GM23338 (cell line): ENCODE measurements at regions not wholly inside any gene's neighbourhood (a gene's known extent, or its start where the extent isn't known, plus 50 kb on each side); places are given as distances from the start of the nearest gene placed in this dataset.
A peak's percentile ranks its signal among the peaks of the same experiment; 100 is the strongest.

ENCODE experiments used
- ATAC-seq: fragments of 200-7000 bp; cut with Tn5 transposase; 3 replicates; pipeline ENCODE4 v1.9.1; 2020
- DNase-seq: peaks from one replicate; pipeline ENCODE4 v3.0.0-alpha.2; 2015; ENCODE audit warnings: low spot score
- H2AFZ ChIP-seq: fragments of 200-600 bp; sonication (generic); 2 replicates; pipeline ENCODE4 v1.8.0; 2016; ENCODE audit warnings: antibody characterized with exemption, mild to moderate bottlenecking, moderate library complexity
- H3F3A ChIP-seq: fragments of 200-600 bp; sonication (generic); replicated peaks from 2 replicates; pipeline ENCODE4 v1.8.0; 2017; ENCODE audit warnings: antibody characterized with exemption, mixed run types, low read depth
- H3K27ac ChIP-seq: fragments of 200-600 bp; sonication (generic); 2 replicates; pipeline ENCODE4 v1.6.1; 2016; ENCODE audit warnings: low read depth
- H3K27me3 ChIP-seq: fragments of 200-600 bp; sonication (generic); 2 replicates; pipeline ENCODE4 v1.8.0; 2016; ENCODE audit warnings: mild to moderate bottlenecking, mixed run types, moderate library complexity; ENCODE audit not compliant: insufficient read depth
- H3K36me3 ChIP-seq: fragments of 200-600 bp; sonication (generic); 2 replicates; pipeline ENCODE4 v1.8.0; 2016; ENCODE audit warnings: mild to moderate bottlenecking; ENCODE audit not compliant: insufficient read depth
- H3K4me1 ChIP-seq: fragments of 200-600 bp; sonication (generic); 2 replicates; pipeline ENCODE4 v1.8.0; 2016; ENCODE audit warnings: mild to moderate bottlenecking, moderate library complexity; ENCODE audit not compliant: insufficient read depth
- H3K4me2 ChIP-seq: fragments of 200-600 bp; sonication (generic); 2 replicates; pipeline ENCODE4 v1.7.1; 2017; ENCODE audit warnings: mixed run types
- H3K4me3 ChIP-seq: fragments of 200-600 bp; sonication (generic); 2 replicates; pipeline ENCODE4 v1.6.1; 2016; ENCODE audit warnings: mixed run types
- H3K79me2 ChIP-seq: fragments of 200-600 bp; sonication (generic); replicated peaks from 2 replicates; pipeline ENCODE4 v1.8.0; 2017; ENCODE audit warnings: mild to moderate bottlenecking; ENCODE audit not compliant: insufficient read depth
- H3K9me2 ChIP-seq: fragments of 200-600 bp; sonication (generic); 2 replicates; pipeline ENCODE4 v1.8.0; 2017; ENCODE audit not compliant: insufficient read depth
- H4K20me1 ChIP-seq: fragments of 200-600 bp; sonication (generic); replicated peaks from 2 replicates; pipeline ENCODE4 v1.8.0; 2017; ENCODE audit warnings: mild to moderate bottlenecking; ENCODE audit not compliant: insufficient read depth
- H3K27ac Mint-ChIP-seq: 2 replicates; pipeline ENCODE4 v1.8.0; 2020; ENCODE audit warnings: inconsistent platforms, mild to moderate bottlenecking, moderate library complexity, mixed read lengths
- H3K27me3 Mint-ChIP-seq: 3 replicates; pipeline ENCODE4 v1.8.0; 2022; ENCODE audit warnings: low read depth, mild to moderate bottlenecking, moderate library complexity, mixed read lengths, inconsistent platforms; ENCODE audit not compliant: insufficient read depth, poor library complexity
- H3K36me3 Mint-ChIP-seq: 3 replicates; pipeline ENCODE4 v1.8.0; 2021; ENCODE audit warnings: low read depth, mild to moderate bottlenecking, inconsistent platforms, moderate library complexity, mixed read lengths
- H3K4me1 Mint-ChIP-seq: 3 replicates; pipeline ENCODE4 v1.8.0; 2020; ENCODE audit warnings: mild to moderate bottlenecking, inconsistent platforms, mixed read lengths
- H3K4me3 Mint-ChIP-seq: 3 replicates; pipeline ENCODE4 v1.8.0; 2021; ENCODE audit warnings: moderate library complexity, mild to moderate bottlenecking, inconsistent platforms, mixed read lengths
- H3K9me3 Mint-ChIP-seq: 3 replicates; pipeline ENCODE4 v1.8.0; 2020; ENCODE audit warnings: moderate library complexity, mild to moderate bottlenecking, inconsistent platforms, mixed read lengths
- CREB1 ChIP-seq: fragments of 250-450 bp; sonication (Bioruptor Pico); IDR thresholded peaks from 2 replicates; pipeline ENCODE4 v1.5.0; 2020; ENCODE audit warnings: low read depth, mild to moderate bottlenecking, moderate library complexity
- EZH2phosphoT487 ChIP-seq: fragments of 200-600 bp; sonication (generic); IDR thresholded peaks from one replicate; pipeline ENCODE4 v1.8.1; 2018; ENCODE audit warnings: antibody characterized with exemption; ENCODE audit not compliant: unreplicated experiment
- JUNB ChIP-seq: IDR thresholded peaks from one replicate; pipeline ENCODE4 v1.6.1; 2016; ENCODE audit warnings: antibody characterized with exemption; ENCODE audit not compliant: unreplicated experiment
- NANOG ChIP-seq: IDR thresholded peaks from 2 replicates; pipeline ENCODE4 v1.6.1; 2016; ENCODE audit warnings: antibody characterized with exemption, borderline replicate concordance
- POLR2AphosphoS5 ChIP-seq: IDR thresholded peaks from 2 replicates; pipeline ENCODE4 v1.6.1; 2016; ENCODE audit warnings: antibody characterized with exemption, low read depth
- REST ChIP-seq: IDR thresholded peaks from one replicate; pipeline ENCODE4 v1.6.1; 2018; ENCODE audit warnings: antibody characterized with exemption; ENCODE audit not compliant: unreplicated experiment
- ZNF114 ChIP-seq: fragments of 250-450 bp; sonication (Bioruptor Pico); IDR thresholded peaks from 2 replicates; pipeline ENCODE4 v1.5.0; 2020; ENCODE audit warnings: mild to moderate bottlenecking, moderate library complexity
- ZNF331 ChIP-seq: fragments of 250-450 bp; sonication (Bioruptor Pico); IDR thresholded peaks from 2 replicates; pipeline ENCODE4 v1.5.0; 2020; ENCODE audit warnings: low read depth, mild to moderate bottlenecking, moderate library complexity
- TF ChIP-seq, protein P1 (sequence below): fragments of 250-450 bp; sonication (Bioruptor Pico); IDR thresholded peaks from 2 replicates; pipeline ENCODE4 v1.5.0; 2020; ENCODE audit warnings: mild to moderate bottlenecking, moderate library complexity
- TF ChIP-seq, protein P2 (sequence below), 2 experiments: fragments of 200-600 bp in 1 of 2; sonication (generic) in 1 of 2; conservative IDR thresholded peaks; 2 replicates each; pipeline versions ENCODE4 v1.5.1 to v1.6.1; 2016 to 2017; ENCODE audit warnings: antibody characterized with exemption in 2 of 2, low read depth in 2 of 2, mild to moderate bottlenecking in 2 of 2, moderate library complexity in 1 of 2
- TF ChIP-seq, protein P3 (sequence below): IDR thresholded peaks from 2 replicates; pipeline ENCODE4 v1.6.1; 2016; ENCODE audit warnings: antibody characterized with exemption

DNA sequence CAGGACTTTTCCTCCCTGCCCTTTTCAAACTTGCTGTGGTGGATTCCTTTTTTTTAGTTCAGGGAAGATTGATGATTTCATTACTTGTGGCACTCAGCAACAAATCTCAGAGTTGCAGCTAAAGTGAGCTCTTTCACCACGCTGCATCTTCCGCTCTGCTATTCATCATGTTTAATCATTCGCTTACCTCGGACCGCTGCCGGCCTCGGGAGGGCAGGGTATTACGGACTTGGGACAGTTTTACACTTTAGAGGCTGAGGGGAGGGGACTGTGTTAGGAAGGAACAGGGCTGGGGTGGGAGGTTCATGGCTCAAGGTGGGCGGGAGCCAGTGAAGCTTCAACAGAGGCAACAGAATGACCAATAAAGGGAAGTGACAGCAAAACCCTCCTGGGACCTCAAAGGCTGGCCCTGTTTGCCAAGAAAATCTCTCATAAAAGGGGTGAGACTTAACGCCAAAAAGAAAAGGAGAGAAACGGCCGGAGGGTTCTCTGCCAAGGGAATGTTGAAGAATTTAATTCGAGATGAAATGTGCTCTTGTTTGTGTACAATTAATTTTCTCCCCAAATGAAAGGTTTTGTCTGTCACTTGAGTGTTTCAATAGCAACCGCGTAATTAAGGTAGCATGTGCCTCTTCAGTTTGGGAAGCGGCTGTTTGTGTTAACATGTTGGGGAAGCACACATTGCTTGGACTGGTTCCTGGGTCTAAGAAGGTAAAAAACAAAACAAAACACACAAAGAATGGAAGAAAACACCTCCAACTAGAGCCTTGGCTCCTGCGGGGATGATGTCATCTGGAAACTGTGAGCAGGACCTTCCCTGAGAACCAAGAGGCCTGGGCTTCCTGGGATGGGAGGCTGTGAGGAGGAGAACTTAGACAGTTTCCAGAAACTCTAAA lies 72.5 kb upstream of the SULF2 start (continued):
- TF ChIP-seq, protein P1, sequence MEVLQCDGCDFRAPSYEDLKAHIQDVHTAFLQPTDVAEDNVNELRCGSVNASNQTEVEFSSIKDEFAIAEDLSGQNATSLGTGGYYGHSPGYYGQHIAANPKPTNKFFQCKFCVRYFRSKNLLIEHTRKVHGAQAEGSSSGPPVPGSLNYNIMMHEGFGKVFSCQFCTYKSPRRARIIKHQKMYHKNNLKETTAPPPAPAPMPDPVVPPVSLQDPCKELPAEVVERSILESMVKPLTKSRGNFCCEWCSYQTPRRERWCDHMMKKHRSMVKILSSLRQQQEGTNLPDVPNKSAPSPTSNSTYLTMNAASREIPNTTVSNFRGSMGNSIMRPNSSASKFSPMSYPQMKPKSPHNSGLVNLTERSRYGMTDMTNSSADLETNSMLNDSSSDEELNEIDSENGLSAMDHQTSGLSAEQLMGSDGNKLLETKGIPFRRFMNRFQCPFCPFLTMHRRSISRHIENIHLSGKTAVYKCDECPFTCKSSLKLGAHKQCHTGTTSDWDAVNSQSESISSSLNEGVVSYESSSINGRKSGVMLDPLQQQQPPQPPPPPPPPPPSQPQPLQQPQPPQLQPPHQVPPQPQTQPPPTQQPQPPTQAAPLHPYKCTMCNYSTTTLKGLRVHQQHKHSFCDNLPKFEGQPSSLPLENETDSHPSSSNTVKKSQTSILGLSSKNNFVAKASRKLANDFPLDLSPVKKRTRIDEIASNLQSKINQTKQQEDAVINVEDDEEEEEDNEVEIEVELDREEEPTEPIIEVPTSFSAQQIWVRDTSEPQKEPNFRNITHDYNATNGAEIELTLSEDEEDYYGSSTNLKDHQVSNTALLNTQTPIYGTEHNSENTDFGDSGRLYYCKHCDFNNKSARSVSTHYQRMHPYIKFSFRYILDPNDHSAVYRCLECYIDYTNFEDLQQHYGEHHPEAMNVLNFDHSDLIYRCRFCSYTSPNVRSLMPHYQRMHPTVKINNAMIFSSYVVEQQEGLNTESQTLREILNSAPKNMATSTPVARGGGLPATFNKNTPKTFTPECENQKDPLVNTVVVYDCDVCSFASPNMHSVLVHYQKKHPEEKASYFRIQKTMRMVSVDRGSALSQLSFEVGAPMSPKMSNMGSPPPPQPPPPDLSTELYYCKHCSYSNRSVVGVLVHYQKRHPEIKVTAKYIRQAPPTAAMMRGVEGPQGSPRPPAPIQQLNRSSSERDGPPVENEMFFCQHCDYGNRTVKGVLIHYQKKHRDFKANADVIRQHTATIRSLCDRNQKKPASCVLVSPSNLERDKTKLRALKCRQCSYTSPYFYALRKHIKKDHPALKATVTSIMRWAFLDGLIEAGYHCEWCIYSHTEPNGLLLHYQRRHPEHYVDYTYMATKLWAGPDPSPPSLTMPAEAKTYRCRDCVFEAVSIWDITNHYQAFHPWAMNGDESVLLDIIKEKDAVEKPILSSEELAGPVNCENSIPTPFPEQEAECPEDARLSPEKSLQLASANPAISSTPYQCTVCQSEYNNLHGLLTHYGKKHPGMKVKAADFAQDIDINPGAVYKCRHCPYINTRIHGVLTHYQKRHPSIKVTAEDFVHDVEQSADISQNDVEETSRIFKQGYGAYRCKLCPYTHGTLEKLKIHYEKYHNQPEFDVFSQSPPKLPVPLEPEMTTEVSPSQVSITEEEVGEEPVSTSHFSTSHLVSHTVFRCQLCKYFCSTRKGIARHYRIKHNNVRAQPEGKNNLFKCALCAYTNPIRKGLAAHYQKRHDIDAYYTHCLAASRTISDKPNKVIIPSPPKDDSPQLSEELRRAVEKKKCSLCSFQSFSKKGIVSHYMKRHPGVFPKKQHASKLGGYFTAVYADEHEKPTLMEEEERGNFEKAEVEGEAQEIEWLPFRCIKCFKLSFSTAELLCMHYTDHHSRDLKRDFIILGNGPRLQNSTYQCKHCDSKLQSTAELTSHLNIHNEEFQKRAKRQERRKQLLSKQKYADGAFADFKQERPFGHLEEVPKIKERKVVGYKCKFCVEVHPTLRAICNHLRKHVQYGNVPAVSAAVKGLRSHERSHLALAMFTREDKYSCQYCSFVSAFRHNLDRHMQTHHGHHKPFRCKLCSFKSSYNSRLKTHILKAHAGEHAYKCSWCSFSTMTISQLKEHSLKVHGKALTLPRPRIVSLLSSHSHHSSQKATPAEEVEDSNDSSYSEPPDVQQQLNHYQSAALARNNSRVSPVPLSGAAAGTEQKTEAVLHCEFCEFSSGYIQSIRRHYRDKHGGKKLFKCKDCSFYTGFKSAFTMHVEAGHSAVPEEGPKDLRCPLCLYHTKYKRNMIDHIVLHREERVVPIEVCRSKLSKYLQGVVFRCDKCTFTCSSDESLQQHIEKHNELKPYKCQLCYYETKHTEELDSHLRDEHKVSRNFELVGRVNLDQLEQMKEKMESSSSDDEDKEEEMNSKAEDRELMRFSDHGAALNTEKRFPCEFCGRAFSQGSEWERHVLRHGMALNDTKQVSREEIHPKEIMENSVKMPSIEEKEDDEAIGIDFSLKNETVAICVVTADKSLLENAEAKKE (CRISPR knock-in tag): no peak

DNA sequence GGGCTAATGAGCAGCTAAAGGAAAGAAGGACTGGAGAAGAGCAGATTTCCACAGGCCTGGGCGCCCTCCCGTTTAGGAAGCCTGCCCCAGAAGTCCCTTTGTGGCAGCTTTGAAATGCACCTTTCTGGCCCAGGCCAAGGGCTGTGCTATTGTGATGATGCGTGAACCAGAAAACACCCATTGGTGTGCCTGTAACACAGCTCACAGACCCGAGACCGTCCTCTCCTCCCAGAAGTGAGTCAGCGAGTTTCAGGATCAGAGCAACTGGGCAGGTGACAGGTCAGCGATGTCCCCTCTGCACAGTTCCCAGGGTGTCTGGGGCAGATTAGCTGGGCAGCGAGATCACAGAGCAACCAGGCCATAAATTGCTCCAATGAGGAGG lies 71.9 kb upstream of the SULF2 start:
- peaks cover 6% of the 10 kb centered on the region; the same call in 2 of the 3 replicates for H3K4me1 Mint-ChIP-seq
- peaks cover 2% of the 10 kb centered on the region for H3K27me3 Mint-ChIP-seq
- Histone ChIP-seq H3K4me3 (no peak overlapping the region), H3K27ac (no peak overlapping the region), H3K4me1 (no peaks in the 10 kb centered on the region), H2AFZ (peak overlapping the region; percentile 81), H4K20me1 (no peaks in the 10 kb centered on the region), H3K4me2 (no peak overlapping the region), H3K79me2 (no peaks in the 10 kb centered on the region), H3K9me2 (no peaks in the 10 kb centered on the region; the same call in 1 of the 2 replicates), H3F3A (no peaks in the 10 kb centered on the region), H3K27me3 (no peaks in the 10 kb centered on the region), H3K36me3 (no peaks in the 10 kb centered on the region)
- DNase-seq (no peak), ATAC-seq (peak; percentile 28; the same call in 2 of the 3 replicates)
- no peak overlapping the region for H3K27ac Mint-ChIP-seq
- H3K9me3 Mint-ChIP-seq: peaks cover 48% of the 10 kb centered on the region
- H3K36me3 Mint-ChIP-seq: peaks cover 32% of the 10 kb centered on the region
- no peak overlapping the region for H3K4me3 Mint-ChIP-seq
- TF ChIP-seq REST (no peak), NANOG (no peak), POLR2AphosphoS5 (no peak), JUNB (no peak), ZNF114 (no peak), CREB1 (CRISPR knock-in tag) (no peak), ZNF331 (no peak), EZH2phosphoT487 (no peak)
- TF ChIP-seq, protein P2, sequence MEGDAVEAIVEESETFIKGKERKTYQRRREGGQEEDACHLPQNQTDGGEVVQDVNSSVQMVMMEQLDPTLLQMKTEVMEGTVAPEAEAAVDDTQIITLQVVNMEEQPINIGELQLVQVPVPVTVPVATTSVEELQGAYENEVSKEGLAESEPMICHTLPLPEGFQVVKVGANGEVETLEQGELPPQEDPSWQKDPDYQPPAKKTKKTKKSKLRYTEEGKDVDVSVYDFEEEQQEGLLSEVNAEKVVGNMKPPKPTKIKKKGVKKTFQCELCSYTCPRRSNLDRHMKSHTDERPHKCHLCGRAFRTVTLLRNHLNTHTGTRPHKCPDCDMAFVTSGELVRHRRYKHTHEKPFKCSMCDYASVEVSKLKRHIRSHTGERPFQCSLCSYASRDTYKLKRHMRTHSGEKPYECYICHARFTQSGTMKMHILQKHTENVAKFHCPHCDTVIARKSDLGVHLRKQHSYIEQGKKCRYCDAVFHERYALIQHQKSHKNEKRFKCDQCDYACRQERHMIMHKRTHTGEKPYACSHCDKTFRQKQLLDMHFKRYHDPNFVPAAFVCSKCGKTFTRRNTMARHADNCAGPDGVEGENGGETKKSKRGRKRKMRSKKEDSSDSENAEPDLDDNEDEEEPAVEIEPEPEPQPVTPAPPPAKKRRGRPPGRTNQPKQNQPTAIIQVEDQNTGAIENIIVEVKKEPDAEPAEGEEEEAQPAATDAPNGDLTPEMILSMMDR (conservative IDR thresholded peaks at IDR 0.05; ENCODE audit: low read depth in 2 of 2): no peak
- TF ChIP-seq, protein P3, sequence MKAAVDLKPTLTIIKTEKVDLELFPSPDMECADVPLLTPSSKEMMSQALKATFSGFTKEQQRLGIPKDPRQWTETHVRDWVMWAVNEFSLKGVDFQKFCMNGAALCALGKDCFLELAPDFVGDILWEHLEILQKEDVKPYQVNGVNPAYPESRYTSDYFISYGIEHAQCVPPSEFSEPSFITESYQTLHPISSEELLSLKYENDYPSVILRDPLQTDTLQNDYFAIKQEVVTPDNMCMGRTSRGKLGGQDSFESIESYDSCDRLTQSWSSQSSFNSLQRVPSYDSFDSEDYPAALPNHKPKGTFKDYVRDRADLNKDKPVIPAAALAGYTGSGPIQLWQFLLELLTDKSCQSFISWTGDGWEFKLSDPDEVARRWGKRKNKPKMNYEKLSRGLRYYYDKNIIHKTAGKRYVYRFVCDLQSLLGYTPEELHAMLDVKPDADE: no peak
